ENCODE measurements at regions not wholly inside any gene's neighbourhood (a gene's known extent, or its start where the extent isn't known, plus 50 kb on each side); places are given as distances from the start of the nearest gene placed in this dataset.
A peak's percentile ranks its signal among the peaks of the same experiment; 100 is the strongest.

DNA sequence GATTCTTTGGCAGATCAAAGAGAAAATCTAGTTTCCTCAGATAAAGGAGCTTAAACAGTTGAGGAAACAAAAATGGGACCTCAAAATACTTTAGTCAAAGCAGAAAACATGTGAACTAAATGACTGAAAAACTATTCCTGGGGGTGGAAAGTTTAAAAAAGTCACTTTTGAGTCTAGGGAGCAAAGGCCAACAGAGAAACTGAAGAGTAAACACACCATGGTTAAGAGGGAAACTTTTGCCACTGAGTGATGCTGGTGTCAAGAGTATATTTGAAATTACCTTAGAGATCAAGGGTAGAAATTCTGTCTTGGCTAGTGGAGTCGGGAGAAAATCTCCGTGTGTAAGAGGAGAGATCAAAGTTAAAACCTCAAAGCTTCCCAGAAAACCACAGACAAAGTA, 501.2 kb upstream of the ADGRL4 start:
- TF ChIP-seq, protein P1, sequence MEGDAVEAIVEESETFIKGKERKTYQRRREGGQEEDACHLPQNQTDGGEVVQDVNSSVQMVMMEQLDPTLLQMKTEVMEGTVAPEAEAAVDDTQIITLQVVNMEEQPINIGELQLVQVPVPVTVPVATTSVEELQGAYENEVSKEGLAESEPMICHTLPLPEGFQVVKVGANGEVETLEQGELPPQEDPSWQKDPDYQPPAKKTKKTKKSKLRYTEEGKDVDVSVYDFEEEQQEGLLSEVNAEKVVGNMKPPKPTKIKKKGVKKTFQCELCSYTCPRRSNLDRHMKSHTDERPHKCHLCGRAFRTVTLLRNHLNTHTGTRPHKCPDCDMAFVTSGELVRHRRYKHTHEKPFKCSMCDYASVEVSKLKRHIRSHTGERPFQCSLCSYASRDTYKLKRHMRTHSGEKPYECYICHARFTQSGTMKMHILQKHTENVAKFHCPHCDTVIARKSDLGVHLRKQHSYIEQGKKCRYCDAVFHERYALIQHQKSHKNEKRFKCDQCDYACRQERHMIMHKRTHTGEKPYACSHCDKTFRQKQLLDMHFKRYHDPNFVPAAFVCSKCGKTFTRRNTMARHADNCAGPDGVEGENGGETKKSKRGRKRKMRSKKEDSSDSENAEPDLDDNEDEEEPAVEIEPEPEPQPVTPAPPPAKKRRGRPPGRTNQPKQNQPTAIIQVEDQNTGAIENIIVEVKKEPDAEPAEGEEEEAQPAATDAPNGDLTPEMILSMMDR (IDR thresholded peaks at IDR 0.05; ENCODE audit: low read depth, low read length, missing input control) = no peak
- TF ChIP-seq, protein P2, sequence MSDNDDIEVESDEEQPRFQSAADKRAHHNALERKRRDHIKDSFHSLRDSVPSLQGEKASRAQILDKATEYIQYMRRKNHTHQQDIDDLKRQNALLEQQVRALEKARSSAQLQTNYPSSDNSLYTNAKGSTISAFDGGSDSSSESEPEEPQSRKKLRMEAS (IDR thresholded peaks at IDR 0.05) = no peak
- no peak for TF ChIP-seq GABPA (IDR thresholded peaks at IDR 0.05 in 1 of 2, conservative IDR thresholded peaks at IDR 0.05 in 1 of 2)
- no peak for TF ChIP-seq YY1 (IDR thresholded peaks at IDR 0.05)
- TF ChIP-seq RAD21 (IDR thresholded peaks at IDR 0.05) = peak; percentile 44 to 52
- TF ChIP-seq RXRA (IDR thresholded peaks at IDR 0.05) = peak in 1 of 2 donors; percentile 30
- TF ChIP-seq SP1 (IDR thresholded peaks at IDR 0.05) = peak; percentile 45
- TF ChIP-seq HNF4A (conservative IDR thresholded peaks at IDR 0.05) = peak; percentile 77 to 78

Data from liver (tissue), 3 donors.